ENCODE measurements at regions not wholly inside any gene's neighbourhood (a gene's known extent, or its start where the extent isn't known, plus 50 kb on each side); places are given as distances from the start of the nearest gene placed in this dataset.

GRCh38 chr5:58244819-58245475 is 214.9 kb downstream of the PLK2 start:
- TF ChIP-seq CTCF (IDR thresholded peaks at IDR 0.05) (no peak), POLR2AphosphoS5 (IDR thresholded peaks at IDR 0.05) (no peak), POLR2A (IDR thresholded peaks at IDR 0.05) (no peak)
